Transverse colon (tissue), 3 donors: ENCODE measurements at regions not wholly inside any gene's neighbourhood (a gene's known extent, or its start where the extent isn't known, plus 50 kb on each side); places are given as distances from the start of the nearest gene placed in this dataset.

Experiments used
- CTCF ChIP-seq, 5 experiments: fragments of 200-600 bp in 3 of 5; fragments of 450-650 bp in 2 of 5; sonication (generic) in 3 of 5; IDR thresholded peaks; 1 replicate in 2 of 5; 2 replicates in 3 of 5; pipeline ENCODE4 v1.5.1; 2016 to 2017; ENCODE audit warnings: antibody characterized with exemption in 5 of 5, inconsistent platforms in 3 of 5, mild to moderate bottlenecking in 2 of 5, moderate library complexity in 1 of 5
- EP300 ChIP-seq: sonication (generic); formaldehyde crosslinking; IDR thresholded peaks from one replicate; pipeline ENCODE4 v1.6.1; 2017; ENCODE audit warnings: antibody characterized with exemption, low read depth

DNA sequence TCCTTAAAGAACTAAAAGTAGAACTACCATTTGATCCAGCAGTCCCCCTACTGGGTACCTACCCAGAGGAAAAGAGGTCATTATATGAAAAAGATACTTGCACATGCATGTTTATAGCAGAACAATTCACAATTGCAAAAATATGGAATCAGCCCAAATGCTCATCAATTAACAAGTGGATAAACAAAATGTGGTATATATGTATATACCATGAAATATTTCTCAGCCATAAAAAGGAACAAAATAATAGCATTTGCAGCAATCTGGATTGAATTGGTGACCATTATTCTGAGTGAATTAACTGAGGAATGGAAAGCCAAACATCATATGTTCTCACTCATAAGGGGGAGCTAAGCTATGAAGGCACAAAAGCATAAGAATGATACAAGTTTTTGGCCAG, 64.7 kb upstream of the KRAS start:
- no peak for TF ChIP-seq CTCF (IDR thresholded peaks at IDR 0.05)
- TF ChIP-seq EP300: no peak
